HEK293 (cell line): ENCODE measurements at regions not wholly inside any gene's neighbourhood (a gene's known extent, or its start where the extent isn't known, plus 50 kb on each side); places are given as distances from the start of the nearest gene placed in this dataset.

Experiments
- CTCF ChIA-PET: fragments of 350-600 bp; formaldehyde crosslinking; extraction: SDS; loops from one replicate; lab custom pipeline; 2021; ENCODE audit warnings: antibody characterized with exemption; lab: Yijun Ruan, JAX
- POLR2A ChIA-PET: fragments of 300-600 bp; formaldehyde crosslinking; extraction: SDS; loops from one replicate; lab custom pipeline; 2020; ENCODE audit warnings: antibody characterized with exemption, inconsistent platforms; lab: Yijun Ruan, JAX
- H3K27ac ChIP-seq: fragments of 200-500 bp; sonication (Bioruptor generic); 2 replicates; pipeline ENCODE4 v1.5.1; 2014; ENCODE audit warnings: low read depth, low read length, control low read depth, inconsistent platforms; ENCODE audit errors: extremely low read depth
- H3K36me3 ChIP-seq, 2 experiments: fragments of 200-500 bp in 1 of 2; sonication (Bioruptor generic) in 1 of 2; 1 replicate in 1 of 2; 2 replicates in 1 of 2; pipeline ENCODE4 v1.5.1; 2014 to 2017; ENCODE audit warnings: inconsistent platforms in 2 of 2, low read length in 2 of 2; ENCODE audit not compliant: control insufficient read depth in 2 of 2, insufficient read depth in 1 of 2
- H3K4me1 ChIP-seq: fragments of 200-500 bp; sonication (Bioruptor generic); 2 replicates; pipeline ENCODE4 v1.5.1; 2014; ENCODE audit warnings: mild to moderate bottlenecking, low read length, inconsistent platforms; ENCODE audit not compliant: control insufficient read depth, insufficient read depth
- H3K4me3 ChIP-seq: 2 replicates; pipeline ENCODE4 v1.5.1; 2011; ENCODE audit warnings: low read depth, mild to moderate bottlenecking, control low read depth, low read length, moderate library complexity
- H3K9me3 ChIP-seq: fragments of 200-500 bp; sonication (Bioruptor generic); 2 replicates; pipeline ENCODE4 v1.5.1; 2014; ENCODE audit warnings: low read depth, low read length, inconsistent platforms; ENCODE audit not compliant: control insufficient read depth, insufficient read depth
- EGR2 ChIP-seq: fragments of 450-650 bp; formaldehyde crosslinking; IDR thresholded peaks from 2 replicates; pipeline ENCODE4 v1.5.1; 2016; ENCODE audit warnings: low read depth, missing biosample characterization, missing genetic modification characterization
- SCRT1 ChIP-seq: fragments of 450-650 bp; formaldehyde crosslinking; IDR thresholded peaks from 2 replicates; pipeline ENCODE4 v1.5.1; 2016; ENCODE audit warnings: missing biosample characterization, missing genetic modification characterization, borderline replicate concordance
- ZBTB49 ChIP-seq: fragments of 450-650 bp; formaldehyde crosslinking; IDR thresholded peaks from 2 replicates; pipeline ENCODE4 v1.5.1; 2016; ENCODE audit warnings: missing biosample characterization, missing genetic modification characterization, low read depth
- ZBTB7A ChIP-seq: fragments of 450-650 bp; formaldehyde crosslinking; IDR thresholded peaks from 2 replicates; pipeline ENCODE4 v1.5.1; 2016; ENCODE audit warnings: low read depth, missing biosample characterization, missing genetic modification characterization
- ZNF121 ChIP-seq: fragments of 450-650 bp; formaldehyde crosslinking; IDR thresholded peaks from 2 replicates; pipeline ENCODE4 v1.5.1; 2016; ENCODE audit warnings: missing biosample characterization, missing genetic modification characterization
- ZNF132 ChIP-seq: fragments of 450-650 bp; formaldehyde crosslinking; IDR thresholded peaks from 2 replicates; pipeline ENCODE4 v1.5.1; 2017; ENCODE audit warnings: missing biosample characterization, missing genetic modification characterization, borderline replicate concordance
- ZNF146 ChIP-seq: fragments of 450-650 bp; formaldehyde crosslinking; IDR thresholded peaks from 2 replicates; pipeline ENCODE4 v1.5.1; 2016; ENCODE audit warnings: missing biosample characterization, missing genetic modification characterization
- ZNF155 ChIP-seq: fragments of 450-650 bp; formaldehyde crosslinking; IDR thresholded peaks from 2 replicates; pipeline ENCODE4 v1.5.1; 2016; ENCODE audit warnings: missing biosample characterization, missing genetic modification characterization
- ZNF26 ChIP-seq: fragments of 450-650 bp; formaldehyde crosslinking; IDR thresholded peaks from 2 replicates; pipeline ENCODE4 v1.5.1; 2016; ENCODE audit warnings: missing biosample characterization, missing genetic modification characterization
- ZNF324 ChIP-seq: fragments of 450-650 bp; formaldehyde crosslinking; IDR thresholded peaks from 2 replicates; pipeline ENCODE4 v1.5.1; 2016; ENCODE audit warnings: missing biosample characterization, missing genetic modification characterization
- ZNF449 ChIP-seq: fragments of 450-650 bp; formaldehyde crosslinking; IDR thresholded peaks from 2 replicates; pipeline ENCODE4 v1.5.1; 2017; ENCODE audit warnings: missing biosample characterization, mild to moderate bottlenecking, missing genetic modification characterization, moderate library complexity
- ZNF518A ChIP-seq: fragments of 450-650 bp; formaldehyde crosslinking; conservative IDR thresholded peaks from 2 replicates; pipeline ENCODE4 v1.5.1; 2016; ENCODE audit warnings: low read depth, missing biosample characterization, missing genetic modification characterization
- ZNF596 ChIP-seq: fragments of 450-650 bp; IDR thresholded peaks from 2 replicates; pipeline ENCODE4 v1.5.0; 2018; ENCODE audit warnings: missing biosample characterization, mild to moderate bottlenecking, missing genetic modification characterization, moderate library complexity
- ZNF645 ChIP-seq: fragments of 450-650 bp; formaldehyde crosslinking; IDR thresholded peaks from 2 replicates; pipeline ENCODE4; 2016; ENCODE audit warnings: missing biosample characterization, missing genetic modification characterization
- ZNF707 ChIP-seq: fragments of 450-650 bp; formaldehyde crosslinking; IDR thresholded peaks from 2 replicates; pipeline ENCODE4 v1.5.1; 2016; ENCODE audit warnings: missing biosample characterization, missing genetic modification characterization

- Histone ChIP-seq H3K9me3 (no peaks in the 10 kb centered on the region), H3K27ac (no peak overlapping the region), H3K4me1 (no peaks in the 10 kb centered on the region), H3K36me3 (no peaks in the 10 kb centered on the region), H3K4me3 (no peak overlapping the region)
- ChIA-PET CTCF (no interaction called here), POLR2A (no interaction called here)
- TF ChIP-seq ZNF596 (tag by site-specific recombination) = no peak
- no peak for TF ChIP-seq ZNF707 (tag by site-specific recombination)
- TF ChIP-seq ZNF26 (tag by site-specific recombination) = no peak
- no peak for TF ChIP-seq SCRT1 (tag by site-specific recombination)
- TF ChIP-seq ZNF324 (tag by site-specific recombination) = no peak
- TF ChIP-seq ZNF155 (tag by site-specific recombination) = no peak
- no peak for TF ChIP-seq ZNF518A (tag by site-specific recombination)
- TF ChIP-seq ZBTB7A (tag by site-specific recombination) = no peak
- TF ChIP-seq ZNF132 (tag by site-specific recombination) = no peak
- TF ChIP-seq ZNF146 = no peak
- no peak for TF ChIP-seq ZNF645 (tag by site-specific recombination)
- no peak for TF ChIP-seq ZBTB49 (tag by site-specific recombination)
- no peak for TF ChIP-seq ZNF449 (tag by site-specific recombination)
- TF ChIP-seq EGR2 (tag by site-specific recombination) = no peak
- no peak for TF ChIP-seq ZNF121
These were observed 347.2 kb upstream of the ZC3H15 start for GRCh38 chr2:186138845-186139244.
